Dedifferentiated amniotic fluid mesenchymal stem cell (primary cell): ENCODE measurements at regions not wholly inside any gene's neighbourhood (a gene's known extent, or its start where the extent isn't known, plus 50 kb on each side); places are given as distances from the start of the nearest gene placed in this dataset.

Experiments
- DNase-seq: peaks from one replicate; pipeline ENCODE4 v3.0.0-alpha.2; 2016; ENCODE audit errors: extremely low spot score

GRCh38 chr2:219997341-219997851 lies 370.0 kb downstream of the SLC4A3 start:
- DNase-seq, result no peak

DNA sequence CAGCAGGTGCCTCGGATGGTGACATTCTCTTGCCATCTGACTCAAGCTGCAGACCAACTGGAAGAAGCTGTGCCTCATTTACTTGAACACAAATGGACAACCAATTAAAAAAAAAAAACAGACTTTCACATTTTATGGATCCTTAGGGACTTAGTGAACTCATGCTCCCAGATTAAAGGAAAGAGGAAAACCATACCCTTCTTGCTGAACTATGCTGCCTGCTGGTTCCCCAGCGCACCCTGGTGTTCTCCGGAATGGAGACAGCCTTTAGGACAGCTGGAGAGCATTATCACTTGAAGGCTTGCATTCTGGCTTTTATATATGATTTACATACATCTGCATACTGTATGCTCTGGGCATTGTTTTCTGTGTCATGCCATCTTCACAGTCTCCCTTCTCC lies 370.7 kb downstream of the SLC4A3 start:
- DNase-seq, result no peak

DNA sequence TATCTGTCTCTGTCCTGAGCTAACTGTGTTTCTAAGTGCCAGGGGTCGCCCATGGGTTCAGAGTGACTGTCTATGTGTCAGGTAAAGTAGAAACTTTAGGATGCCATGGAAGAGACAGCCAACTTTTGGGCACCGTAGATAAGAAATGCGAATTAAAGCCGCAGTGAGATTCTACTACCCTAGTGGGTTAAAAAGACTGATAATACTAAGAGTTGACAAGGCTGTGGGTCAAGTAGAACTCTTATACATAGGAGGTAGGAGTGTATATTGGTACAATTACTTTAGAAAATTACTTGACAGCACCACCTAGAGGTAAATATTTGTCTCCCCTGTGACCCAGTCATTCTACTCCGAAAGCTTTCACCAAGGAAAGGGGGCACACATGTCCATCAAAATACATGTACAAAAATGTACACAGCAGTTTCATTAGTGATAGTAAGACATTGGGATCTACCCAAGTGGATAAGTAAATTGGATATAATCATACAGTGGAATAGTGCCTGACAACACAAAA lies 371.3 kb downstream of the SLC4A3 start:
- no peak for DNase-seq

GRCh38 chr2:220000080-220000479 lies 372.6 kb downstream of the SLC4A3 start:
- DNase-seq, result no peak

DNA sequence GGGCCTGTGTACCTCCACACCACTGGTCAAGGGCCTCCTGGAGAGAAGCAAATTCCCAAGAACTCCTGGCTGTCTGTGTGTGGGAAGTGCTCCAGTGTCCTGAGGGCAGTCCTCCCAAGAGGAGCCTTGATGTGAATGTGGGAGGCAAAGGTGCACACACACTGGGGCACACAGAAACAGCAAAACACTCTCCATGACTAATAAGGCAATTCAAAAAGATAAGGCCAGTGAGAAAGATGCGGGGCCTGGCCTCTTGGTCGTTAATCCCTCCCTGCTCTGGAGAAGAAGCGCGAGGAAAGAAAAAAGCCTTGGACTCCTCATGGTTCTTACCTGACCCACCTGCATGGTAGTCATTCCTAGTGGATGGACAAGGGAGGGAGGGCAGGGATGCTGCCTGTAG lies 373.2 kb downstream of the SLC4A3 start:
- DNase-seq, result no peak

GRCh38 chr2:220001751-220002150 lies 374.3 kb downstream of the SLC4A3 start:
- DNase-seq, result peak; percentile 84

DNA sequence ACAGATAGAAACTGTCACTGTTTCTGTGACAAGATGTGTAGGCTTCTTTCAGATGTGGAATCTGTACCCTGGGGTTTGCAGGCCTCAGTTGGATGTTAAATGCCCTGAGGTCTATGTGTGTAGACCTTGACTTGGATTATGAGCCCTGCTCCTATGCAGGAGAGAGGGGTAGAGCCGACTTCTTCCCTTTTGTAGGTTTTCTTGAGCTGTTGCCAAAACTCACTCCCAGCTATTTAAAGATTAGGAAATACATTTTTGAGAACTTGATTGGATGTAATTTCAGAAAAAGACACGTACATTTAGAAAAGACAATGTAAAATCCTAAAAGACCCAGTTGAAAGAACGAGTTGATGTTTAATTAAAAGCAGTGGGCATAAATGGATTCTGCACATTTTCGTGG lies 374.8 kb downstream of the SLC4A3 start:
- DNase-seq, result no peak

DNA sequence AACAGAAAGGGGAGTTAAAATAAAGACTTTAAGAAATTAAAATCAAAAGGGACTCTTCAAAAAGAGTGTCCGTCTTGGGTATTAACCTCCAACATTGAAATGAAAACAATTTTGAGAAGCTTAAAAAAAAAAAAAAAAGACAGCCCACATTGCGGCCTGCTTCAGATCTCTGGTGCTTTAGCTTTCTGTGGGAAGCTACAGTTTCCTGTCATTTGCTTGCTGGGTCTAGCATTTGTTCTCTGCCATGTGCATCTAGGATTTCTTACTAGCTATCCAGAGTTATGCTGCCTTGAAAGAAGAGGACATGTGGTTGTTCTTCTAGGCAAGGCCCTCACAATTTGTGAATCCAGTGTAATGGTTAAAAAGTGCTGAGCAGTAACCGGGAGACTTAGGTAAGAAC lies 375.3 kb downstream of the SLC4A3 start:
- DNase-seq, result no peak

DNA sequence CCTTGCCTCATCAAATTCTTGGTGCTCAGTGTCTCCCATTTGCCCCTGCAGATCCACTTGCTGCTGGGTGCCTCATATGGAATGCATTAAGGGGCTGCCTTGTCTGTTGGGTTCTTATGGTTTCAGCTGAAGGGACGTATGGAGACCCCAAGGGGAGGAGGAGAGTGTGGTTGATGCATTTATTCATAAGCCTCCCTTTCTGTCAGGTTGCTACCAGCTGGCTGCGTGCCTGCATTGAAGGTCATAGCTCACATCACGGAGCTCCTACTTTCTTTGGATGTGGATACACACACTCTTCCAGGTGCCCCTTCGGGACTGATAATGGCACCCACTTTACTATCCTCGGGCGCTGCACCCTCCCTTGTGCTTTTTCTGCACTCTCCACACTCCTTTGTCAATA lies 377.9 kb downstream of the SLC4A3 start:
- DNase-seq, result no peak

DNA sequence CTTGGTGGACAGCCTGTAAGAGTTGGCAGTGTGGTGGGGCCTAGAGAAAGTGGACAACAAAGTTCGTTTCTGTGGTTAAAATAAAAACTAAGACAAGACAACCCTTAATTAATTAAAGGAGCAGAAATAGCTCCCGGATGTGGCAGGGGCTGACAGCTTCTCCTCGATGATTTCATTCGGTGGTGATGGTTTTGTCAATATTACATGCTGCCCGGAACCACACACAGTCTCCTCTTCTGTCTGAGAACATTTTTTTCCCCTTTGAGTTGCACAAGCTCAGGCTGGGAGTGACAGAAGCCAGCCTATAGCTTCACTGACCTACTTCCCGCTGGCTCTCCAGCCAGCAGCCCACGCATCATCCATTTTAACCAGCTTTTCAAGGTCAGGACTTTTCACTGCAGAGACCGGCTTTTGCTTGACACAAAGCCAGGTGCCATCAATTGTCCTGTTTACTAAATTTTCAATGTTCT lies 378.8 kb downstream of the SLC4A3 start:
- DNase-seq, result peak; percentile 26

DNA sequence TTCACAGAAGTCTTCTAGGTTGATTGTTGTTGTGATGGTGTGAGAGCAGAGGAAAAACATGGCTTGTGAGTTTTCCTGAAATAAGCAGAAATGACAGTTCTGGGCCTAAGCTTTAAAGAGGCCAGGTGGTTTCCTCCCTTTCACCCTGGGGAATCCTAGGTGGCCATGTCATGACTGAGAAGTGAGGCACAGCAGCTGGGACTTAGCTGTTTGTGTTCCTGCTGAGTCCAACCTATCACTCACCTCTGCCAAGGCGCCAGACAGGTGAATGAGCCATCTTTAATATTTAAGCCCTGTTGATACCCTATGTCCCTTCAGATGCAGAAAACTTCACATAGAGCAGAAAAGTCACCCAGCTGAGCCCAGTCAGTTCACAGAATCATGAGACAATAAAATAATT lies 384.4 kb downstream of the SLC4A3 start:
- no peak for DNase-seq

- DNase-seq, result no peak
Measured at GRCh38 chr2:220014961-220015360, 387.5 kb downstream of the SLC4A3 start.

DNA sequence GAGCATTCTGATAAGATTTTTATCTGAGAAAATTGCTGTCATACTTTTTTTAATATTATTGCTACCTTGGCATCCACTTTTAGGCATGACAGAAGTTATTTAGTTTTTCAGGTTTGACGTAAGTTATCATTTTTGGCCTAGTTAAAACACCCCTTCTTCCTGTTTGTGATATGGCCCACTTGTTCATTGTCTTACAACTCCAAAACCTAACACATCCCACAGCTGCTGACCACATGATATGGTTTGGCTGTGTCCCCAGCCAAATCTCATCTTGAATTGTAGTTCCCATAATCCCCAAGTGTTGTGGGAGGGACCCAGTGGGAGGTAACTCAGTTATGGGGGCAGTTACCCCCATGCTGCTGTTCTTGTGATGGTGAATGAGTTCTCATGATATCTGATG lies 388.1 kb downstream of the SLC4A3 start:
- DNase-seq, result no peak

DNA sequence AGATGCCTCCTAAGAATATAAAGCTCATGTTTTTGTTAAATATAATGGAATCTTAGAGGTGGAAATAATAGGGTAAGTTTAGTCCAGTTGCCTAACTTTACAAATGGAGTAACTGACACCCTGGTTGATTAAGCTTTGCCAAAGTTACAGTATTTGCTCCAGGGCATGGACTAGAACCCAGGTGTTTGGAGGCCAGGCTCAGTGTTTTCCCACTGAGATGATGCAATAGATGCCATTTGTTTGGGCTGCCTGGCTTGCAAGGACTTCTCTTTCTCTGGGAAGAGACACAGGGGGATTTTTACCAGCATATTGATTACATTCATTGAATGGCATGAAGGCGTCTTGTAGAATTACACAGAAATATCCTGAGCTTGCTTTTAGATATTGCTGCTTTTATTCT lies 397.8 kb downstream of the SLC4A3 start:
- no peak for DNase-seq

- DNase-seq, result no peak
Measured at GRCh38 chr2:220029013-220029412, 401.6 kb downstream of the SLC4A3 start.

- no peak for DNase-seq
Measured at GRCh38 chr2:220033546-220033945, 406.1 kb downstream of the SLC4A3 start.

DNA sequence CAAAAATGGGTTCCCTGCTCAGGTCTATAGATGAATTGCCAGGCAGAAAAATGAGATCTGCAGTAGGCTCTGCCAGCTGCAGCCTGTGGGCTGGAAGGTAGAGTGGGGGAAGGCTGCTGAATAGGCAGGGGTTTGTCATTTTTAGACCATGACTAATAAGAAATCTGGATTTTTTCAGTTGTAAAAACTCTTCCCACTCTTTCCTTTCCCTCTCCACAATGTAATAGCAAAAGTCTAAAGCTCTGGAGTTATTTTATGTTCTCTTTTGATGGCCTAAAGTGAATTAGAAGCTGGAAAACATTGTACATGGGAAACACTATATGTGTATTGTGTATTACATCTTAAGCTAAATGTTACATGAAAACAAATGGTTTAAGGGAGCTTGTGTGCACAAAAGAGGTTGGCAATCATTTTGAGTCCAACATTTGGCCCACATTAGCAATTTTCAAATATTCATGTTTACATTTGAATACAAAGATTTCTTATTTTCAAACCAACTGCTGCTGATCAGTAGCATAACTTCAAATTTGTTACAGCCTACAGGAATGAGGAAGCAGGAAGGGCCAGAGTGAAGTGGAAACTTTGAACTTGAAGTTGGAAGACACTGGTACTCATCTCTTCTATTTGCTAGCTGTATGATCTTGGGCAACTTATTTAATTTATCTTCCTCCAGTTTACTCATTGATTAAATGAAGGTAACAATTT lies 407.1 kb downstream of the SLC4A3 start:
- DNase-seq, result peak; percentile 58

- DNase-seq, result no peak
Measured at GRCh38 chr2:220036431-220036830, 409.0 kb downstream of the SLC4A3 start.

DNA sequence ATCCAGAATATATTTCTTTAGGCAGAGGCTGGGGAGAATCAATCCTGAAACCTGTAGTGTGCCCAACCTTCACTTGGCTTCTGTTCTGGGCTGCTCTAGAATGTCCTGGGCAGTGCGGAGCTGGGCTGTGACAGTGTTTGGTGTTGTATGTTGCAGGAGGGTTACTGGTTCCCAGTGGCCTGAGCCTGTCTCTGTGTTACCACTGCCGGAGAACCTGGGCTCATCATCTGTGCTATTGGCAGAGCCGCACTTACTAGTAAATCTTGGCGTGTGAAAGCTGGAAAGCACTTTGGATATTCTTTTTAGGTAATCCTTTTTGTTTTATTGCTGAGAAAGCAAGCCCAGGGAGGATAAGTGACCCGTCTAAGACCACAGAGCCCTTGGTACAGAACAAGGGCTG lies 412.9 kb downstream of the SLC4A3 start:
- no peak for DNase-seq

DNA sequence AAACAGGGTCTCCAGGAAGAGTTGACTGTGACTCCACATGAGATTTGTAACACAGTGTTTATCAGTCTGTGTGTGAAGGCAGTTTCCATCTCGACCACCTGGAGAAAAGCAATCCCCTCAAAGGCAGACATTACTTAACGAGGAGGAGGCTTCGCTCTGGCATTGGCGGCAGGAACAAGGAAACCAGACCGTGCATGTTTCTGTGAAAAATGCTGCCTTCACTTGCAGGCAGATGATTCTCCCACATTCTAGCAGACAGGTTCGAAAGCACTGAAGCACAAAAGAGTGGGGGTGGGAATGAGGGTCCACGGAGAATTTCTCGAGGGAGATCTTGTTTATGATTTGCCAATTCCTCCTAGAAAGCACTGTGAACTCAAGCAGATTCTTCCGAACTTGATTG lies 414.0 kb downstream of the SLC4A3 start:
- DNase-seq, result no peak

- peak; percentile 18 for DNase-seq
Measured at GRCh38 chr2:220043155-220043989, 415.9 kb downstream of the SLC4A3 start.

- DNase-seq, result no peak
Measured at GRCh38 chr2:220043990-220044335, 416.5 kb downstream of the SLC4A3 start.

- DNase-seq, result no peak
Measured at GRCh38 chr2:220044383-220044782, 417.0 kb downstream of the SLC4A3 start.
